ENCODE measurements at regions not wholly inside any gene's neighbourhood (a gene's known extent, or its start where the extent isn't known, plus 50 kb on each side); places are given as distances from the start of the nearest gene placed in this dataset.
"Not testable (repeated sequence)": the region's sequence is repeated elsewhere in the genome, so short reads cannot be mapped to it uniquely, and the experiment has no call there.

- DNase-seq (ENCODE audit: insufficient read length, low spot score, missing footprints), result no peak
- no peak for TF ChIP-seq CTCF (IDR thresholded peaks at IDR 0.05; ENCODE audit: extremely low read depth, low read depth, low read length)
- H3K4me1 ChIP-seq (ENCODE audit: insufficient read depth, low read length), result no peaks in the 10 kb centered on the region
Observed at GRCh38 chr12:28040246-28040645, 67.7 kb upstream of the PTHLH start.

GRCh38 chr12:28046600-28046999 is 74.1 kb upstream of the PTHLH start:
- H3K4me2 ChIP-seq (ENCODE audit: insufficient read depth, low read length); H4K20me1 ChIP-seq (ENCODE audit: insufficient read depth, low read length); H3K27ac ChIP-seq (ENCODE audit: low read depth, low read length); H3K27me3 ChIP-seq (ENCODE audit: insufficient read depth, low read length); H3K79me2 ChIP-seq (ENCODE audit: insufficient read depth, low read length); H3K4me1 ChIP-seq (ENCODE audit: insufficient read depth, low read length); H3K4me3 ChIP-seq (ENCODE audit: insufficient read depth, low read length); H3K9me3 ChIP-seq (ENCODE audit: low read depth, low read length); H3K36me3 ChIP-seq (ENCODE audit: insufficient read depth, low read length); DNase-seq (ENCODE audit: insufficient read length, low spot score, missing footprints); H2AFZ ChIP-seq (ENCODE audit: low read length): not testable (repeated sequence)

More at GRCh38 chr12:28040246-28040645, 67.7 kb upstream of the PTHLH start:
- Histone ChIP-seq H3K4me2 (ENCODE audit: insufficient read depth, low read length) (no peak overlapping the region), H3K27me3 (ENCODE audit: insufficient read depth, low read length) (no peaks in the 10 kb centered on the region), H3K79me2 (ENCODE audit: insufficient read depth, low read length) (no peaks in the 10 kb centered on the region), H3K9me3 (ENCODE audit: low read depth, low read length) (no peaks in the 10 kb centered on the region), H3K4me3 (ENCODE audit: insufficient read depth, low read length) (no peak overlapping the region), H3K36me3 (ENCODE audit: insufficient read depth, low read length) (no peaks in the 10 kb centered on the region), H2AFZ (ENCODE audit: low read length) (no peak overlapping the region), H3K27ac (ENCODE audit: low read depth, low read length) (no peak overlapping the region), H4K20me1 (ENCODE audit: insufficient read depth, low read length) (no peaks in the 10 kb centered on the region)

GRCh38 chr12:28050606-28051005 is 78.1 kb upstream of the PTHLH start:
- DNase-seq (ENCODE audit: insufficient read length, low spot score, missing footprints), result no peak
- H4K20me1 ChIP-seq (ENCODE audit: insufficient read depth, low read length), result no peaks in the 10 kb centered on the region

GRCh38 chr12:28051516-28052354 is 79.2 kb upstream of the PTHLH start:
- DNase-seq (ENCODE audit: insufficient read length, low spot score, missing footprints), result peak; percentile 3
- Histone ChIP-seq H3K27me3 (ENCODE audit: insufficient read depth, low read length) (no peaks in the 10 kb centered on the region), H3K4me3 (ENCODE audit: insufficient read depth, low read length) (no peak overlapping the region), H3K79me2 (ENCODE audit: insufficient read depth, low read length) (no peaks in the 10 kb centered on the region), H4K20me1 (ENCODE audit: insufficient read depth, low read length) (no peaks in the 10 kb centered on the region), H2AFZ (ENCODE audit: low read length) (no peak overlapping the region), H3K27ac (ENCODE audit: low read depth, low read length) (no peak overlapping the region), H3K36me3 (ENCODE audit: insufficient read depth, low read length) (no peaks in the 10 kb centered on the region), H3K4me1 (ENCODE audit: insufficient read depth, low read length) (peaks cover 5% of the 10 kb centered on the region), H3K4me2 (ENCODE audit: insufficient read depth, low read length) (no peak overlapping the region), H3K9me3 (ENCODE audit: low read depth, low read length) (no peaks in the 10 kb centered on the region)
- TF ChIP-seq CTCF (IDR thresholded peaks at IDR 0.05; ENCODE audit: extremely low read depth, low read depth, low read length), result no peak

More at GRCh38 chr12:28050606-28051005, 78.1 kb upstream of the PTHLH start:
- H3K4me1 ChIP-seq (ENCODE audit: insufficient read depth, low read length), result peaks cover 5% of the 10 kb centered on the region
- no peak overlapping the region for H3K27ac ChIP-seq (ENCODE audit: low read depth, low read length)
- no peak overlapping the region for H3K4me3 ChIP-seq (ENCODE audit: insufficient read depth, low read length)
- TF ChIP-seq CTCF (IDR thresholded peaks at IDR 0.05; ENCODE audit: extremely low read depth, low read depth, low read length), result no peak
- H3K9me3 ChIP-seq (ENCODE audit: low read depth, low read length), result no peaks in the 10 kb centered on the region
- no peaks in the 10 kb centered on the region for H3K79me2 ChIP-seq (ENCODE audit: insufficient read depth, low read length)
- no peaks in the 10 kb centered on the region for H3K36me3 ChIP-seq (ENCODE audit: insufficient read depth, low read length)
- no peak overlapping the region for H3K4me2 ChIP-seq (ENCODE audit: insufficient read depth, low read length)
- no peaks in the 10 kb centered on the region for H3K27me3 ChIP-seq (ENCODE audit: insufficient read depth, low read length)
- H2AFZ ChIP-seq (ENCODE audit: low read length), result no peak overlapping the region
